Gastrocnemius medialis (tissue), 4 donors: ENCODE measurements at regions not wholly inside any gene's neighbourhood (a gene's known extent, or its start where the extent isn't known, plus 50 kb on each side); places are given as distances from the start of the nearest gene placed in this dataset.

ENCODE experiments used
- POLR2A ChIP-seq, 2 donors: fragments of 450-650 bp; IDR thresholded peaks; one replicate each; pipeline ENCODE4 v1.6.1; 2017; ENCODE audit warnings: antibody characterized with exemption in 2 of 2, mild to moderate bottlenecking in 2 of 2, moderate library complexity in 2 of 2
- TF ChIP-seq, protein P1 (sequence below), 5 experiments: fragments of 450-650 bp in 3 of 5; fragments of 200-600 bp in 2 of 5; sonication (generic) in 2 of 5; IDR thresholded peaks in 4 of 5; conservative IDR thresholded peaks in 1 of 5; 1 replicate in 4 of 5; 2 replicates in 1 of 5; pipeline ENCODE4 v1.5.1; 2016 to 2019; ENCODE audit warnings: antibody characterized with exemption in 5 of 5, mild to moderate bottlenecking in 3 of 5, moderate library complexity in 3 of 5

- TF ChIP-seq, protein P1, sequence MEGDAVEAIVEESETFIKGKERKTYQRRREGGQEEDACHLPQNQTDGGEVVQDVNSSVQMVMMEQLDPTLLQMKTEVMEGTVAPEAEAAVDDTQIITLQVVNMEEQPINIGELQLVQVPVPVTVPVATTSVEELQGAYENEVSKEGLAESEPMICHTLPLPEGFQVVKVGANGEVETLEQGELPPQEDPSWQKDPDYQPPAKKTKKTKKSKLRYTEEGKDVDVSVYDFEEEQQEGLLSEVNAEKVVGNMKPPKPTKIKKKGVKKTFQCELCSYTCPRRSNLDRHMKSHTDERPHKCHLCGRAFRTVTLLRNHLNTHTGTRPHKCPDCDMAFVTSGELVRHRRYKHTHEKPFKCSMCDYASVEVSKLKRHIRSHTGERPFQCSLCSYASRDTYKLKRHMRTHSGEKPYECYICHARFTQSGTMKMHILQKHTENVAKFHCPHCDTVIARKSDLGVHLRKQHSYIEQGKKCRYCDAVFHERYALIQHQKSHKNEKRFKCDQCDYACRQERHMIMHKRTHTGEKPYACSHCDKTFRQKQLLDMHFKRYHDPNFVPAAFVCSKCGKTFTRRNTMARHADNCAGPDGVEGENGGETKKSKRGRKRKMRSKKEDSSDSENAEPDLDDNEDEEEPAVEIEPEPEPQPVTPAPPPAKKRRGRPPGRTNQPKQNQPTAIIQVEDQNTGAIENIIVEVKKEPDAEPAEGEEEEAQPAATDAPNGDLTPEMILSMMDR (IDR thresholded peaks at IDR 0.05 in 4 of 5, conservative IDR thresholded peaks at IDR 0.05 in 1 of 5), result no peak
- TF ChIP-seq POLR2A (IDR thresholded peaks at IDR 0.05), result no peak
Measured at GRCh38 chr3:35473956-35474355, 165.4 kb upstream of the ARPP21 start.
